ENCODE measurements at regions not wholly inside any gene's neighbourhood (a gene's known extent, or its start where the extent isn't known, plus 50 kb on each side); places are given as distances from the start of the nearest gene placed in this dataset.

DNA sequence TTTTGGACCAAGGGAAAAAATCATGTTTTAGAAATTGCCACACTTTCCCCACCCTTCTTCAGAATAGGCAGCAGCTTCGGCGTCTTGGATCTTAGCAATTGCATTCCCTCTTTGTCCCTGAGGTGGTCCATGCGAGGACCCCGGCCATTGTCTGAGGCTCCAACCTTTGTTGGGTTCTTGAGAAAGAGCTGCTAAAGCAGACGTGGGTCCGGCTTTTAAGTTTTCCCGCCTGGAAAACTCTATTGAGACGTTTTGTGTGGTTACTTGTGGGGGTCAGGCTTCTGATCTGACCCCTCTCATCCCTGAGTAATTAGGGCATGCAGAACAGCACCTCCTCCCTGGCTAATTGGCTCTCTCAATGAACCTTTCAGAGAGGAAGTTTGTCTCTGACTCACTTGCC is 509.6 kb upstream of the TNC start:
- ATAC-seq (replicated peaks in 6 of 8) = no peak
- no peak overlapping the region for H3K27ac ChIP-seq
- WGBS, 10 experiments = 7 to 100% (median 25%) methylated on average over 1 to 8 of the region's 8 CpGs
- in situ Hi-C loops (cut with MboI; ENCODE audit: low pct_unique_long_range_greater_than_20kb in 2 of 9, low sequenced_read_pairs in 9 of 9, unreplicated experiment in 9 of 9) = no loop called here
- no peak overlapping the region for H3K4me3 ChIP-seq
- no peaks in the 10 kb centered on the region for H3K4me1 ChIP-seq (replicated peaks in 1 of 2)

DNA sequence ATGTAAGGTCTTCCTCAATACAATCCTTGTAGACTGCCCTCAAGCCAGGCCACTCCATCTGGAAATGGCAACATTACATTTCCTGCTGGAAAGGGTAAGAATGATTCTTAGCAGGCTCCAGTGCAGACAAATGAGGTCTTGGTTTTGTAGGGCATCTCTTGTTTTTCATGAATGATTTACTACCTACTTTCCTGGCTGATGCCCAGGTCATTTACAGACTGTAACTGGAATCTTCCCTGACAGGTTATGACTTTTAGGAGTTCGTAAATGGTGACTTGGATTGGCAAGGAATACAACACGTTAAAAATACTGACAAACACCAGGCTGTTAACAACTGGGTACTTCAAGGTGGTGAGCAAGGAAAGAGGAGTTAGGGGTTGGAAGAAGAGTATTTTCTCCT is 510.5 kb upstream of the TNC start:
- H3K27ac ChIP-seq = no peak overlapping the region
- no peak overlapping the region for H3K4me3 ChIP-seq
- in situ Hi-C loops (cut with MboI; ENCODE audit: low pct_unique_long_range_greater_than_20kb in 2 of 9, low sequenced_read_pairs in 9 of 9, unreplicated experiment in 9 of 9) = no loop called here
- H3K4me1 ChIP-seq (replicated peaks in 1 of 2) = no peaks in the 10 kb centered on the region
- ATAC-seq (replicated peaks in 6 of 8) = no peak
- WGBS, 10 experiments = 55 to 100% (median 85%) methylated on average over 1 to 2 of the region's 2 CpGs; no CpG with 5 or more reads in 1 of the 10 experiments

DNA sequence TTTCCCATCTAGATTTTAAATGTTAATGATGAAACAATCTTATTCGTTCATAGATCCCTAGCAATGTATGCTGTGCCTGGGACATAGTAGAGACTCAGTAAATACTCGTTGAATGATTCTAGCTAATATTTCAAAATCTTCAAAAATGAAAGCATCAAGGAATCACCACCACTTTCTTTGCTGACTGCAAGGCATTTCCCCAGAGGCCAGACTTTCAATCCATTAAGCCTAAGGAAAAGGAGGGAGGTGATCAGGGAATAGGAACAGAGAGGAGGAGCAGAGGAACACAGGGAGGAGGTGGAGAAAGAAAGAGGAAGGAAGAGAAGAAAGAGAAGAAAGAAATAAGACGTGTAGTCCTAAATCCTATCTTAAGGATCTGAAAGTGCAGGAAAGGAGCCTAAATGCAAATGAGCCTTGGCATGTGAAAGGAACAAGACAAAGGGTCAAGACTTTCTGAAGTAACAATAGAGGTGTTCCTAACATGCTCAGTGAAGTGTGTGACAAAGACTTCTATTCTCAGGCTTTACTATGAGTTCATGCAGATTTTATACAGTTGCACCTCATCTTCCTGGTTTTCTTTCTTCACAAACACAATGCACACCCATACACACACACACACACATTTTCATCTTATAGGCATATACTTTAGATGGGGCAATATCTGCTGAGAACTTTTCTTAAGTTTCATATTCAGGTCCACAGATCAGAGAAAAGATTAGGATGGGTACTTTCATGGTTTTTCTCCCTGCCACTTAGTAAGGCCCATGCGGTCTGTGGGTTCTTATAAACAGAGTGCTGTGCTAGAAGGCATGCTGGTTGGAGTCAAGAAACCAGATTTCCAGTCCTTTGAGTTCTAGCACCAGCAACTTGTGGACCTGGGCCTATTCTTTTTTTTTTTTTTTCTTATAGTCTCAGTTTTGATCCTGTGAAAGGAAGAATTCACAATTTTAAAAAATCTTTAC is 512.2 kb upstream of the TNC start:
- in situ Hi-C loops (cut with MboI; ENCODE audit: low pct_unique_long_range_greater_than_20kb in 2 of 9, low sequenced_read_pairs in 9 of 9, unreplicated experiment in 9 of 9) = no loop called here
- no peak for ATAC-seq (replicated peaks in 6 of 8)
- 40 to 82% (median 66%) methylated on average over 2 to 4 of the region's 4 CpGs for WGBS, 10 experiments
- Histone ChIP-seq H3K27ac (no peak overlapping the region), H3K4me1 (replicated peaks in 1 of 2) (no peaks in the 10 kb centered on the region), H3K4me3 (no peak overlapping the region)

DNA sequence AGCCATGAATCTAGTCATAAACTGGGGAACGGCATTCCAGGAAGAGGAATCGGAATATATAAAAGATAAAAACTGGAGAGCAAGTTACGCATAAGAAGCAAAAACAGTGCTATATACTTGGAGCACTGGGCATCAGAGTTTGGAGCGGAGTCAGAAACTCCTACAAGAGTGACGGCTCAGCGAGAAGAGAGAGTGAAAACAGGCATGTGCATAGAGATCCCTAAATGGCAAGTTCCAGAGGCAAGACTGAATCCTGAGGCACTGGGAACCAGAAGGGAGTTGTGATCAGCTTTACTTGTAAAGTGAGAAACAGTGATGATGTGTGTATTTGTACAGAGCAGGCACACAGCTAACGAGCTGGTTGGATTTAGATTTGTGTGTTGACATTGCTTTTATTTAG is 514.4 kb upstream of the TNC start:
- no peak overlapping the region for H3K4me3 ChIP-seq
- no peak for ATAC-seq (replicated peaks in 6 of 8)
- no peaks in the 10 kb centered on the region for H3K4me1 ChIP-seq (replicated peaks in 1 of 2)
- WGBS, 10 experiments = 84 to 100% (median 95%) methylated on average over 2 to 7 of the region's 7 CpGs
- no peak overlapping the region for H3K27ac ChIP-seq
- in situ Hi-C loops (cut with MboI; ENCODE audit: low pct_unique_long_range_greater_than_20kb in 2 of 9, low sequenced_read_pairs in 9 of 9, unreplicated experiment in 9 of 9) = no loop called here

DNA sequence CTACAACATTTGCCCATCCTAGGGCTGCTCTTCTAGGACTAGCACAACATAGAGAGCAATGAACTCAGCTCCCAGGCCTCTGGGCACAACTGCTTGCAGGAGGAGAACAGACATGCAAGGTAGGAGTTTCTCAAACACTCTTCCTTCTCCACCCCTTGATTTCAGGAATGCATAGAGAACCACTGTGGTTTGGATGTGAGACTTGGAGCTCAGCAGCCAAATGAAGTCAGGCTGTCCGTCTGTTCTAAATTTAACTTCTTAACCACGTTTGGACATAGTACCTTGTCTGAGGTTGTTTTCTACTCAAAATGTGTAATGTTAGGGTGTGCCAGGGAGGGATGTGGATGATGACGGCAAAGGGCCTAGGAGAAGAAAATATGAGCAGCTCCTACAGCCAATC is 515.1 kb upstream of the TNC start:
- in situ Hi-C loops (cut with MboI; ENCODE audit: low pct_unique_long_range_greater_than_20kb in 2 of 9, low sequenced_read_pairs in 9 of 9, unreplicated experiment in 9 of 9) = no loop called here
- peak in 1 of 8 experiments; percentile 73 for ATAC-seq (replicated peaks in 6 of 8)
- 11 to 100% (median 90%) methylated on average over 1 to 3 of the region's 3 CpGs; no CpG with 5 or more reads in 3 of the 10 experiments for WGBS, 10 experiments
- Histone ChIP-seq H3K4me3 (no peak overlapping the region), H3K27ac (no peak overlapping the region), H3K4me1 (replicated peaks in 1 of 2) (no peaks in the 10 kb centered on the region)

DNA sequence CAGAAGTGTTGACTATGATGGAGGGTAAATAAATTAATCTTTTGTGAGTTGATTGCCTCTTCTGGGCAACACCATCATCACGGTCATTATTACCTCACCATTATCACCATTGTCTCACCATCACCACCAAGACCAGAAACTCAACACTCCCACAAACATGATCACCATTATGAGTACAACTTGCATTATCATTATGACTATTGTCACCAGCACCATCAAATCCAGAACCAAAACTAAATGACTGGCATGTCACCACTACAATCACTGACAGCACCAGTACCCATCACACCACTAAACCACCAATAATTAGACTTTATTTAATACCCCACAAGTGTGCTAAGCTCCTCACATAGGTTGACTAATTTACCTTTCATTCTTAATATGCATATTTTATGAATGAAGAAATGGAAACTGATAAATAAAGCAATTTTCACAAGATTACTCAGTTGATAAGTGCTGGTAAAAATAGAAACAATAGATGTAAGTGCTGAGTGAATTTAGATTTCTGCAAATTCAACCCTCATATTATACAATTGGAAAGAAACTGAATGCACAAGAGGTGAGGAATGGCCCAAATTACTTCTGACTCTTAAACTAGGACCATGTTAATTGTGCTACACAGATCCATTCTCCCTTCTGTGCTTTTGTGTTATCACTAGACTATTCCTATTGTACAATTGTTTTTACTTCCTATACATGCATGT is 517.8 kb upstream of the PAPPA start:
- Histone ChIP-seq H3K4me1 (replicated peaks in 1 of 2) (no peaks in the 10 kb centered on the region), H3K4me3 (no peak overlapping the region), H3K27ac (no peak overlapping the region)
- in situ Hi-C loops (cut with MboI; ENCODE audit: low pct_unique_long_range_greater_than_20kb in 2 of 9, low sequenced_read_pairs in 9 of 9, unreplicated experiment in 9 of 9) = no loop called here
- 40 to 100% (median 90%) methylated on average over 1 of the region's 1 CpG; no CpG with 5 or more reads in 5 of the 10 experiments for WGBS, 10 experiments
- no peak for ATAC-seq (replicated peaks in 6 of 8)

DNA sequence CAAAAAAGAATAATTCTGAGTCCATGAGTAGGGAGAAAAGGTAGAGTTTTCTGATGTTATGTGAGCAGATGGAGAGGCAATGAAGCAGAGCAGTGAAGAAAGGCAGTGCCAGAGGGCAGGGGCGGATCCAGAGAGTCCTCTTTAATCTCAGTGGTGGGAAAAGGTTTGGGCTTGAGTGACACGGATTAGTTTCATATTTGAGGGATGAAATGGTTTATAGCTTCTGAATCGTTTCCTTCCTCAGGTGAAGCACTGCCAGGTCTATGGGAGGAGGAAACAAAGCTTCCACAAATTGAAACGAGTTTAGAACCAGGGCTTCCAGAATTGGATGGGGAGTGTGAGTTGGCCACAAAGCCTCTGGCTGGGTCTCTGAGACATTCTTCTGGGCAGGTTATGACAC is 517.0 kb upstream of the PAPPA start:
- 0 to 100% (median 71%) methylated on average over 1 to 4 of the region's 4 CpGs; no CpG with 5 or more reads in 3 of the 10 experiments for WGBS, 10 experiments
- no peak for ATAC-seq (replicated peaks in 6 of 8)
- no peak overlapping the region for H3K4me3 ChIP-seq
- in situ Hi-C loops (cut with MboI; ENCODE audit: low pct_unique_long_range_greater_than_20kb in 2 of 9, low sequenced_read_pairs in 9 of 9, unreplicated experiment in 9 of 9) = no loop called here
- H3K4me1 ChIP-seq (replicated peaks in 1 of 2) = no peaks in the 10 kb centered on the region
- H3K27ac ChIP-seq = no peak overlapping the region

DNA sequence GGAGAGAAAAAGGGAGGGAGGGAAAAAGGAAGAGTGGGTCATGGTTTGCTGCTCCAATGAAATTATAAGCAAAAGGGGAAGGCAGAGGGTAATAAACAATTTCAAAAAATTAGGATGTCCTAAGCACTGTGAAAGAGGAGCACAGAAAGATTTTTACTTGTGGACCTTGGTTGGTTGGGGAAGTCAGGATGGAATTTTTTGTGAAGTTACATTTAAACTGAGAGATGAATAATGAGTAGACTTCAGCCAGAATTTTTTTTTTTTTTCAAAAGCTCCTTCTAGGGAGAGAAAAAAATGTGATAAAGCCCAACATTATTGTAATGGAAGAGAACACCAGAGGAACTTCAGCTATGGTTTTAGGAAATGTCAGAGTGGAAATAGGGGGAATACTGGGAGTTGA is 515.9 kb upstream of the PAPPA start:
- Histone ChIP-seq H3K4me1 (replicated peaks in 1 of 2) (no peaks in the 10 kb centered on the region), H3K27ac (no peak overlapping the region), H3K4me3 (no peak overlapping the region)
- ATAC-seq (replicated peaks in 6 of 8) = no peak
- in situ Hi-C loops (cut with MboI; ENCODE audit: low pct_unique_long_range_greater_than_20kb in 2 of 9, low sequenced_read_pairs in 9 of 9, unreplicated experiment in 9 of 9) = no loop called here

DNA sequence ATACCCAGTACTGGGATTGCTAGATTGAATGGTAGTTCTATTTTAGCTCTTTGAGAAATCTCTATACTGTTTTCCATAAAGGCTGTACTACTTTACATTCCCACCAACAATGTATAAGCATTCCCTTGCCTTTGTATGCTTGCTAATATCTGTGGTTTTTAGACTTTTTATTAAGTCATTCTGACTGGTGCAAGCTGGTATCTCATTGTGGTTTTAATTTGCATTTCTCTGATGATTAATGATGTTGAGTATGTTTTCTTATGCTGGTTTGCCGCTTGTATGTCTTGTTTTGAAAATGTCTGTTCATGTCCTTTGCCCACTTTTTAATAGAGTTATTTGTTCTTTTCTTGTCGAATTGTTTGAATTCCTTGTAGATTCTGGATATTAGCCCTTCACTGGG is 512.7 kb upstream of the PAPPA start:
- WGBS, 10 experiments = 5 to 100% (median 85%) methylated on average over 1 to 2 of the region's 2 CpGs
- H3K27ac ChIP-seq = no peak overlapping the region
- no peaks in the 10 kb centered on the region for H3K4me1 ChIP-seq (replicated peaks in 1 of 2)
- peak in 2 of 8 experiments; percentile 59 to 61 for ATAC-seq (replicated peaks in 6 of 8)
- H3K4me3 ChIP-seq = no peak overlapping the region
- in situ Hi-C loops (cut with MboI; ENCODE audit: low pct_unique_long_range_greater_than_20kb in 2 of 9, low sequenced_read_pairs in 9 of 9, unreplicated experiment in 9 of 9) = no loop called here

DNA sequence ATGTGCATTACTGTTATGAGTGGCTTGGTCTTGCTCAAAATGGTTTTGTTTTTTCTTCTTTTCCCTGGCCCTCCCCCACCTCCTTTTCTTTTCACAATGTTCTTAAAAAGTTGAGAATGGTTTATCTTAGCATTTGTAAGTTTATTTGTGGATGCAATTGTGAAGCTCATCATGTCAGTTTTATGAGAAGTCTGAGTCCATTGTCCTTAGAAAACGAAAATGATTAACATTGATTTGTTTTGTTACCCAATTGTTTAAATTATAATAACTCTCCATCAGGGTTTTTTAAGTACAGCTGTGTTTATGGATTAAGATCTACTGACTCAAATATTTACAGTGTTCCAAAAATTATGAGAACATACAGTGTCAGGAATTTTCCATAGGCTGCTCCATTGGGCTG is 511.3 kb upstream of the PAPPA start:
- Histone ChIP-seq H3K4me3 (no peak overlapping the region), H3K4me1 (replicated peaks in 1 of 2) (no peaks in the 10 kb centered on the region), H3K27ac (no peak overlapping the region)
- in situ Hi-C loops (cut with MboI; ENCODE audit: low pct_unique_long_range_greater_than_20kb in 2 of 9, low sequenced_read_pairs in 9 of 9, unreplicated experiment in 9 of 9) = no loop called here
- 8 to 83% (median 52%) methylated on average over 1 of the region's 1 CpG; no CpG with 5 or more reads in 4 of the 10 experiments for WGBS, 10 experiments
- ATAC-seq (replicated peaks in 6 of 8) = no peak

DNA sequence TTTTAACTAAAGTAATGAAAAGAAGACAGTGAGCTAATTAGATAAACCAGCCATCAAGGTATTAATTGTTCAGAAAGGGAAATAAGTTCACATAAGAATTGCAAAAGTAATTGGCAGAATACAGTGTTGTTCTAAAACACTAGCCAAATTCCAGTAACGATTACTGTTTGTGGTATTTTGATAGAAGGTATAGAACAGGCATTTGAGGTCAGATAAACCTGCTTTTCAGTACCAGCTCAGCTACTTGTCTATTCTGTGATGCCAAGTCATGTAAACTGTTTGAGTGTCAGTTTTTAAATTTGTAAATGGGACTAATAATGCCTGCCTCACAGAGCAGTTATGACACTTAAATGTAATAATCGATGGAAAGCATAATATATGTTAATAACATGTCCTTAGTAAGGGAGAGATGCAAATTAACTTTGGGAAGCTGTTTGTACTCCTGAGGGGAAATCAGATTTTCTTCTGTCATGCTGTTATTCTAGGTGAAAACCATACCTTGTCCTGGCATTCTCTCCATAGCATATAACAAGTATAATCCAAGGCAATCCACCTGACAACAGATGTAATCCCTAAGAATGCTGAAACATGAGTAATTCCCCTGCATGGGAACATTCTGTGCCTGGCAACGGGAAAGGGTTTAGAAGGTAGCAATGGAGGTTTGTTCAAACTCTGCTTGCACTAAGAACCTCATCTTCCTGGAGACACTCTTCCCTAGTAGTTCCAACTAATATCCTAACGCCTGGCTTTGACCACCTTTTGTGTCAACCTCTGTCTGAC is 509.5 kb upstream of the PAPPA start:
- H3K4me1 ChIP-seq (replicated peaks in 1 of 2) = no peaks in the 10 kb centered on the region
- WGBS, 10 experiments = 60 to 100% (median 80%) methylated on average over 1 to 4 of the region's 4 CpGs; no CpG with 5 or more reads in 1 of the 10 experiments
- ATAC-seq (replicated peaks in 6 of 8) = no peak
- in situ Hi-C loops (cut with MboI; ENCODE audit: low pct_unique_long_range_greater_than_20kb in 2 of 9, low sequenced_read_pairs in 9 of 9, unreplicated experiment in 9 of 9) = no loop called here
- H3K4me3 ChIP-seq = no peak overlapping the region
- H3K27ac ChIP-seq = no peak overlapping the region

DNA sequence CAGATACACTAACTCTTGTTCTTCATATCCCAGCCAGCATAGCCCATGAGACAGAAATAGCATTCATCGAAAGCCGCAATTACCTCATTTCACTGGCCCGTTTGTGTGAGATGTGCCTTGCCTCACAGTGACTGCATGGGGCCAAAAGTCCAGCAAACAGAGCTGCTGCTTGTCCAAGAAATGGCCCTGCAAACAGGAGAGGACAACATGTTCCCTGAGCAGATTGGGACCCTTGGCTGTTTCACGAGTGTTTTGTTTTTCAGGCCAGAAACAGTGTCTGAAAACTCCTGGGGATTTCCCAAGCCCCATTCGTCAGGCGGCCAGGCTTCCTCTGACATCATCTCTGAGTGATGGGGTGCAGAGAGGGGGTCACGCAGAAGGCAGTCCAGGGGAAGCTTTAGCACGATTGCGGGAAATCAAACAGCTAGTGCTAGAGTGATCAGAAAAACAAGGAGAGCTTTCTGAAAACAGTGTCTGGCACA is 503.6 kb upstream of the PAPPA start:
- H3K4me3 ChIP-seq = no peak overlapping the region
- peak in 6 of 8 experiments; percentile 62 to 98 (median 94) for ATAC-seq (replicated peaks in 6 of 8)
- in situ Hi-C loops (cut with MboI; ENCODE audit: low pct_unique_long_range_greater_than_20kb in 2 of 9, low sequenced_read_pairs in 9 of 9, unreplicated experiment in 9 of 9) = no loop called here
- peaks cover 7 to 9% of the 10 kb centered on the region in 2 donors for H3K4me1 ChIP-seq (replicated peaks in 1 of 2)
- 0 to 82% (median 54%) methylated on average over 1 to 9 of the region's 9 CpGs; no CpG with 5 or more reads in 1 of the 10 experiments for WGBS, 10 experiments
- H3K27ac ChIP-seq = no peak overlapping the region

DNA sequence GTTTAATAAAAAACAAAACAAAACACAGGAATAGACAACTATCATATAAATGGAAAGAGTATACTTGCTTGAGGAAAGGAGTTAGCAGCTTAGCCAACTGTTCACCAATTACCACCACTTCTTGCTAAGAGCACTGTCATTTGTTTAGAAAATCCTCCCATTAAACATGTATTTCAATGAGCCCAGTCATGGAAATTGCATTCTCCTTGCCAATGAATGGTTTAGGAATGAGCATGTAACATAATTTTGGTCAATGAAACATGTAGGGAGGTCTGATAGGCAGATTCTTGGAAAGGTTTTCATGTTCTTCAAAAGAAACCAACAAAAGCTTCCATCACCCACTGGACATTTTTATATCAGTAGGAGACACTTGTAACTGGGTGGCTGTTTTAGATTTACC is 502.8 kb upstream of the PAPPA start:
- H3K4me1 ChIP-seq (replicated peaks in 1 of 2) = peaks cover 7 to 9% of the 10 kb centered on the region in 2 donors
- in situ Hi-C loops (cut with MboI; ENCODE audit: low pct_unique_long_range_greater_than_20kb in 2 of 9, low sequenced_read_pairs in 9 of 9, unreplicated experiment in 9 of 9) = no loop called here
- H3K4me3 ChIP-seq = no peak overlapping the region
- no peak for ATAC-seq (replicated peaks in 6 of 8)
- no peak overlapping the region for H3K27ac ChIP-seq

Measured in motor neuron (in vitro differentiated cells).